GM23338 (cell line): ENCODE measurements at regions not wholly inside any gene's neighbourhood (a gene's known extent, or its start where the extent isn't known, plus 50 kb on each side); places are given as distances from the start of the nearest gene placed in this dataset.

ENCODE experiments used
- CREB1 ChIP-seq: fragments of 250-450 bp; sonication (Bioruptor Pico); IDR thresholded peaks from 2 replicates; pipeline ENCODE4 v1.5.0; 2020; ENCODE audit warnings: low read depth, mild to moderate bottlenecking, moderate library complexity
- ETS1 ChIP-seq: IDR thresholded peaks from 2 replicates; pipeline ENCODE4 v1.6.1; 2016; ENCODE audit warnings: antibody characterized with exemption
- EZH2 ChIP-seq: fragments of 200-600 bp; sonication (generic); IDR thresholded peaks from one replicate; pipeline ENCODE4 v1.8.0; 2017; ENCODE audit warnings: antibody characterized with exemption, mild to moderate bottlenecking, low read depth; ENCODE audit not compliant: unreplicated experiment
- EZH2phosphoT487 ChIP-seq: fragments of 200-600 bp; sonication (generic); IDR thresholded peaks from one replicate; pipeline ENCODE4 v1.8.1; 2018; ENCODE audit warnings: antibody characterized with exemption; ENCODE audit not compliant: unreplicated experiment
- JUNB ChIP-seq: IDR thresholded peaks from one replicate; pipeline ENCODE4 v1.6.1; 2016; ENCODE audit warnings: antibody characterized with exemption; ENCODE audit not compliant: unreplicated experiment
- NANOG ChIP-seq: IDR thresholded peaks from 2 replicates; pipeline ENCODE4 v1.6.1; 2016; ENCODE audit warnings: antibody characterized with exemption, borderline replicate concordance
- POLR2AphosphoS5 ChIP-seq: IDR thresholded peaks from 2 replicates; pipeline ENCODE4 v1.6.1; 2016; ENCODE audit warnings: antibody characterized with exemption, low read depth
- REST ChIP-seq: IDR thresholded peaks from one replicate; pipeline ENCODE4 v1.6.1; 2018; ENCODE audit warnings: antibody characterized with exemption; ENCODE audit not compliant: unreplicated experiment
- STAT1 ChIP-seq: IDR thresholded peaks from one replicate; pipeline ENCODE4 v1.6.1; 2016; ENCODE audit warnings: antibody characterized with exemption; ENCODE audit not compliant: unreplicated experiment
- ZNF114 ChIP-seq: fragments of 250-450 bp; sonication (Bioruptor Pico); IDR thresholded peaks from 2 replicates; pipeline ENCODE4 v1.5.0; 2020; ENCODE audit warnings: mild to moderate bottlenecking, moderate library complexity
- TF ChIP-seq, protein P1 (sequence below), 2 experiments: fragments of 200-600 bp in 1 of 2; sonication (generic) in 1 of 2; conservative IDR thresholded peaks; 2 replicates each; pipeline versions ENCODE4 v1.5.1 to v1.6.1; 2016 to 2017; ENCODE audit warnings: antibody characterized with exemption in 2 of 2, low read depth in 2 of 2, mild to moderate bottlenecking in 2 of 2, moderate library complexity in 1 of 2
- TF ChIP-seq, protein P2 (sequence below): fragments of 250-450 bp; sonication (Bioruptor Pico); IDR thresholded peaks from 2 replicates; pipeline ENCODE4 v1.5.0; 2020; ENCODE audit warnings: mild to moderate bottlenecking, moderate library complexity

DNA sequence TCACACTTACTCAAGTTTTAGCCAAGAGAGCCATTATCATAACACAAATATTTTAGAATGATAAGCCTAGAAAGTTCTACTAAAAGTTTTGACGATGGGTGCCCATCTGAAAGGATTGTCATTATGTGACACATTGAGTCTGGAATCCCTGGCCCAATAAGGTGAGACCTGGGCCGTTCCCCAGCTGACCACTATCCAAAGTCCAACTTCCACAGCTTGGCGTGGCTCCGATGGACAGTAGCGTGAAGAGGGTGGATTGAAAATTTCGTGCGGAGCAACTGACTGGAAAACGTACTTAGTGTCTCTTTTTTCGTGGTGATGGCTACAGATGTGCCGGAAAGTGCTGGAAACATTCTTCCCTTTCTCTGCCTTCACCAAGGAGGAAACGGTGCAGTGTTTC lies 439.0 kb upstream of the ZMIZ1 start:
- TF ChIP-seq, protein P1, sequence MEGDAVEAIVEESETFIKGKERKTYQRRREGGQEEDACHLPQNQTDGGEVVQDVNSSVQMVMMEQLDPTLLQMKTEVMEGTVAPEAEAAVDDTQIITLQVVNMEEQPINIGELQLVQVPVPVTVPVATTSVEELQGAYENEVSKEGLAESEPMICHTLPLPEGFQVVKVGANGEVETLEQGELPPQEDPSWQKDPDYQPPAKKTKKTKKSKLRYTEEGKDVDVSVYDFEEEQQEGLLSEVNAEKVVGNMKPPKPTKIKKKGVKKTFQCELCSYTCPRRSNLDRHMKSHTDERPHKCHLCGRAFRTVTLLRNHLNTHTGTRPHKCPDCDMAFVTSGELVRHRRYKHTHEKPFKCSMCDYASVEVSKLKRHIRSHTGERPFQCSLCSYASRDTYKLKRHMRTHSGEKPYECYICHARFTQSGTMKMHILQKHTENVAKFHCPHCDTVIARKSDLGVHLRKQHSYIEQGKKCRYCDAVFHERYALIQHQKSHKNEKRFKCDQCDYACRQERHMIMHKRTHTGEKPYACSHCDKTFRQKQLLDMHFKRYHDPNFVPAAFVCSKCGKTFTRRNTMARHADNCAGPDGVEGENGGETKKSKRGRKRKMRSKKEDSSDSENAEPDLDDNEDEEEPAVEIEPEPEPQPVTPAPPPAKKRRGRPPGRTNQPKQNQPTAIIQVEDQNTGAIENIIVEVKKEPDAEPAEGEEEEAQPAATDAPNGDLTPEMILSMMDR (conservative IDR thresholded peaks at IDR 0.05; ENCODE audit: low read depth in 2 of 2), result no peak
- TF ChIP-seq POLR2AphosphoS5, result no peak
- TF ChIP-seq EZH2, result no peak
- TF ChIP-seq REST, result no peak
- TF ChIP-seq EZH2phosphoT487, result no peak
- TF ChIP-seq ZNF114, result no peak
- TF ChIP-seq CREB1, result no peak
- no peak for TF ChIP-seq JUNB
- TF ChIP-seq, protein P2, sequence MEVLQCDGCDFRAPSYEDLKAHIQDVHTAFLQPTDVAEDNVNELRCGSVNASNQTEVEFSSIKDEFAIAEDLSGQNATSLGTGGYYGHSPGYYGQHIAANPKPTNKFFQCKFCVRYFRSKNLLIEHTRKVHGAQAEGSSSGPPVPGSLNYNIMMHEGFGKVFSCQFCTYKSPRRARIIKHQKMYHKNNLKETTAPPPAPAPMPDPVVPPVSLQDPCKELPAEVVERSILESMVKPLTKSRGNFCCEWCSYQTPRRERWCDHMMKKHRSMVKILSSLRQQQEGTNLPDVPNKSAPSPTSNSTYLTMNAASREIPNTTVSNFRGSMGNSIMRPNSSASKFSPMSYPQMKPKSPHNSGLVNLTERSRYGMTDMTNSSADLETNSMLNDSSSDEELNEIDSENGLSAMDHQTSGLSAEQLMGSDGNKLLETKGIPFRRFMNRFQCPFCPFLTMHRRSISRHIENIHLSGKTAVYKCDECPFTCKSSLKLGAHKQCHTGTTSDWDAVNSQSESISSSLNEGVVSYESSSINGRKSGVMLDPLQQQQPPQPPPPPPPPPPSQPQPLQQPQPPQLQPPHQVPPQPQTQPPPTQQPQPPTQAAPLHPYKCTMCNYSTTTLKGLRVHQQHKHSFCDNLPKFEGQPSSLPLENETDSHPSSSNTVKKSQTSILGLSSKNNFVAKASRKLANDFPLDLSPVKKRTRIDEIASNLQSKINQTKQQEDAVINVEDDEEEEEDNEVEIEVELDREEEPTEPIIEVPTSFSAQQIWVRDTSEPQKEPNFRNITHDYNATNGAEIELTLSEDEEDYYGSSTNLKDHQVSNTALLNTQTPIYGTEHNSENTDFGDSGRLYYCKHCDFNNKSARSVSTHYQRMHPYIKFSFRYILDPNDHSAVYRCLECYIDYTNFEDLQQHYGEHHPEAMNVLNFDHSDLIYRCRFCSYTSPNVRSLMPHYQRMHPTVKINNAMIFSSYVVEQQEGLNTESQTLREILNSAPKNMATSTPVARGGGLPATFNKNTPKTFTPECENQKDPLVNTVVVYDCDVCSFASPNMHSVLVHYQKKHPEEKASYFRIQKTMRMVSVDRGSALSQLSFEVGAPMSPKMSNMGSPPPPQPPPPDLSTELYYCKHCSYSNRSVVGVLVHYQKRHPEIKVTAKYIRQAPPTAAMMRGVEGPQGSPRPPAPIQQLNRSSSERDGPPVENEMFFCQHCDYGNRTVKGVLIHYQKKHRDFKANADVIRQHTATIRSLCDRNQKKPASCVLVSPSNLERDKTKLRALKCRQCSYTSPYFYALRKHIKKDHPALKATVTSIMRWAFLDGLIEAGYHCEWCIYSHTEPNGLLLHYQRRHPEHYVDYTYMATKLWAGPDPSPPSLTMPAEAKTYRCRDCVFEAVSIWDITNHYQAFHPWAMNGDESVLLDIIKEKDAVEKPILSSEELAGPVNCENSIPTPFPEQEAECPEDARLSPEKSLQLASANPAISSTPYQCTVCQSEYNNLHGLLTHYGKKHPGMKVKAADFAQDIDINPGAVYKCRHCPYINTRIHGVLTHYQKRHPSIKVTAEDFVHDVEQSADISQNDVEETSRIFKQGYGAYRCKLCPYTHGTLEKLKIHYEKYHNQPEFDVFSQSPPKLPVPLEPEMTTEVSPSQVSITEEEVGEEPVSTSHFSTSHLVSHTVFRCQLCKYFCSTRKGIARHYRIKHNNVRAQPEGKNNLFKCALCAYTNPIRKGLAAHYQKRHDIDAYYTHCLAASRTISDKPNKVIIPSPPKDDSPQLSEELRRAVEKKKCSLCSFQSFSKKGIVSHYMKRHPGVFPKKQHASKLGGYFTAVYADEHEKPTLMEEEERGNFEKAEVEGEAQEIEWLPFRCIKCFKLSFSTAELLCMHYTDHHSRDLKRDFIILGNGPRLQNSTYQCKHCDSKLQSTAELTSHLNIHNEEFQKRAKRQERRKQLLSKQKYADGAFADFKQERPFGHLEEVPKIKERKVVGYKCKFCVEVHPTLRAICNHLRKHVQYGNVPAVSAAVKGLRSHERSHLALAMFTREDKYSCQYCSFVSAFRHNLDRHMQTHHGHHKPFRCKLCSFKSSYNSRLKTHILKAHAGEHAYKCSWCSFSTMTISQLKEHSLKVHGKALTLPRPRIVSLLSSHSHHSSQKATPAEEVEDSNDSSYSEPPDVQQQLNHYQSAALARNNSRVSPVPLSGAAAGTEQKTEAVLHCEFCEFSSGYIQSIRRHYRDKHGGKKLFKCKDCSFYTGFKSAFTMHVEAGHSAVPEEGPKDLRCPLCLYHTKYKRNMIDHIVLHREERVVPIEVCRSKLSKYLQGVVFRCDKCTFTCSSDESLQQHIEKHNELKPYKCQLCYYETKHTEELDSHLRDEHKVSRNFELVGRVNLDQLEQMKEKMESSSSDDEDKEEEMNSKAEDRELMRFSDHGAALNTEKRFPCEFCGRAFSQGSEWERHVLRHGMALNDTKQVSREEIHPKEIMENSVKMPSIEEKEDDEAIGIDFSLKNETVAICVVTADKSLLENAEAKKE (CRISPR knock-in tag), result no peak
- TF ChIP-seq NANOG, result no peak
- TF ChIP-seq ETS1, result no peak
- no peak for TF ChIP-seq STAT1
